Mesendoderm (in vitro differentiated cells): ENCODE measurements at regions not wholly inside any gene's neighbourhood (a gene's known extent, or its start where the extent isn't known, plus 50 kb on each side); places are given as distances from the start of the nearest gene placed in this dataset.

Source experiments
- DNase-seq: peaks from one replicate; pipeline ENCODE4 v3.0.0; 2013
- H2AK5ac ChIP-seq: 2 replicates; pipeline ENCODE4 v1.6.1; 2013; ENCODE audit warnings: low read length, inconsistent platforms
- H2BK120ac ChIP-seq: 2 replicates; pipeline ENCODE4 v1.6.1; 2013; ENCODE audit warnings: low read depth, mild to moderate bottlenecking, low read length, moderate library complexity, mixed read lengths
- H2BK15ac ChIP-seq: replicated peaks from 2 replicates; pipeline ENCODE4 v1.6.1; 2013; ENCODE audit warnings: low read depth, mild to moderate bottlenecking, moderate library complexity
- H2BK5ac ChIP-seq: 2 replicates; pipeline ENCODE4 v1.6.1; 2013; ENCODE audit warnings: low read length, inconsistent platforms
- H3K18ac ChIP-seq: 2 replicates; pipeline ENCODE4 v1.6.1; 2013; ENCODE audit warnings: mild to moderate bottlenecking, low read length, mixed read lengths
- H3K23ac ChIP-seq: one replicate; pipeline ENCODE4 v1.6.1; 2013; ENCODE audit warnings: low read length
- H3K27ac ChIP-seq: 2 replicates; pipeline ENCODE4 v1.5.1; 2013; ENCODE audit warnings: low read depth, mild to moderate bottlenecking, inconsistent platforms, low read length, moderate library complexity
- H3K27me3 ChIP-seq: 2 replicates; pipeline ENCODE4 v1.6.1; 2013; ENCODE audit warnings: low read length, control low read depth, mild to moderate bottlenecking, inconsistent platforms; ENCODE audit not compliant: insufficient read depth, poor library complexity
- H3K36me3 ChIP-seq: 2 replicates; pipeline ENCODE4 v1.6.1; 2013; ENCODE audit warnings: low read length, inconsistent platforms; ENCODE audit not compliant: control insufficient read depth, insufficient read depth
- H3K4ac ChIP-seq: one replicate; pipeline ENCODE4 v1.6.1; 2013; ENCODE audit warnings: low read depth, mild to moderate bottlenecking, low read length, moderate library complexity
- H3K4me1 ChIP-seq: 2 replicates; pipeline ENCODE4 v1.6.1; 2013; ENCODE audit warnings: low read depth, low read length, inconsistent platforms; ENCODE audit not compliant: control insufficient read depth
- H3K4me2 ChIP-seq: 2 replicates; pipeline ENCODE4 v1.6.1; 2013; ENCODE audit warnings: low read length
- H3K4me3 ChIP-seq: 2 replicates; pipeline ENCODE4 v1.5.1; 2013; ENCODE audit warnings: mild to moderate bottlenecking, low read length
- H3K56ac ChIP-seq: one replicate; pipeline ENCODE4 v1.6.1; 2013; ENCODE audit warnings: low read length
- H3K79me1 ChIP-seq: 2 replicates; pipeline ENCODE4 v1.6.1; 2013; ENCODE audit warnings: low read length, inconsistent platforms
- H3K79me2 ChIP-seq: 2 replicates; pipeline ENCODE4 v1.6.1; 2013; ENCODE audit warnings: mild to moderate bottlenecking, low read length; ENCODE audit not compliant: control insufficient read depth, insufficient read depth
- H3K9ac ChIP-seq: 2 replicates; pipeline ENCODE4 v1.6.1; 2013; ENCODE audit warnings: low read length, inconsistent platforms
- H4K5ac ChIP-seq: one replicate; pipeline ENCODE4 v1.6.1; 2013; ENCODE audit warnings: low read length
- H4K8ac ChIP-seq: one replicate; pipeline ENCODE4 v1.6.1; 2013; ENCODE audit warnings: low read depth, mild to moderate bottlenecking, control low read depth, low read length, moderate library complexity
- WGBS: extraction: QIAGEN DNeasy Blood & Tissue Kit; methylation state at CpG from one replicate; pipeline ENCODE4 v1.1.7; 2013; ENCODE audit warnings: low lambda C conversion rate, missing lambda C conversion rate; ENCODE audit not compliant: insufficient coverage; ENCODE audit errors: extremely low coverage; 5-methylcytosine and 5-hydroxymethylcytosine counted together

DNA sequence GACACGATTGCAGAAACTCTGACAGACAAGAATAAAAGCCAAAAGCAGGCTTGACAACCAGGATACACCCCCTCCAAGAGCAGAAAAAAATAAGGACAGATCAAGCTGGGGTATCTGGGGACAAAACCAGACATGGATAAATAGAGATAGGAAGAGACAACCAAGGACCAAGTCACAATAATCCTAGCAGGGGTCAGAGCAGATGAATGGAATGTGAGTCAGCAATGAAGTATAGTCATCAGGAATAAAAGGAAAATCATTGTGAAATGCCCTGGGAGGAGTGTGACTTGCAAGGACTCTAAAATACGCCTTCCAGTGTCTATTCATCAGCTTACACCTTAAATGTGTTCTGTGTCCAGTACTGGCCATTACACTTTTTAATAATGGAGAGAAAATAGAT is 206.8 kb downstream of the CAAP1 start:
- Histone ChIP-seq H3K18ac (no peak overlapping the region), H2AK5ac (no peak overlapping the region), H4K8ac (no peak overlapping the region), H4K5ac (no peak overlapping the region), H3K4ac (no peak overlapping the region), H3K27ac (no peak overlapping the region), H3K36me3 (no peaks in the 10 kb centered on the region), H3K4me1 (peaks cover 5% of the 10 kb centered on the region), H3K23ac (no peak overlapping the region), H3K4me2 (no peak overlapping the region), H2BK120ac (no peak overlapping the region), H3K9ac (no peak overlapping the region), H3K79me2 (no peaks in the 10 kb centered on the region), H3K79me1 (no peaks in the 10 kb centered on the region), H3K56ac (no peak overlapping the region), H2BK15ac (no peak overlapping the region), H2BK5ac (no peak overlapping the region), H3K4me3 (no peak overlapping the region), H3K27me3 (no peaks in the 10 kb centered on the region)
- no CpG with 5 or more reads among the region's 2 CpGs for WGBS
- DNase-seq, result peak; percentile 29

DNA sequence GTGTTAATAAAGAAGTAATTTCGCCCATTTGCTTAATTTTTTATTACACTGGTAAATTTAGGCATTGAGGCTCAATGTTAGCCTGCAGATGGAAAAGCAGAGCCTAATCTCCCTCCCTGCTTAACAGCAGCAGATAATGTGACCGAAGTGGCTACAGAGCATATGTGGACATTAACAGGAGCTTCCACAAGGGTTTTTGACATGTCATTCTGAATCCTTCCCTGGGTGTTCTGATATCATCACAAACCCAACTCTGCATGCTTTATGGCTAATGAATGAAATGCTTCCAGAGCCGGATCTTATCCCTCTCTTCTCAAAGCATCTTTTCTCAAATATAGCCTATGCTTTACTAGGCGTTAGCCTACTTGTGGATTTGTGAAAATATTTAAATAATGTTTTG is 208.6 kb downstream of the CAAP1 start:
- Histone ChIP-seq H3K9ac (no peak overlapping the region), H2AK5ac (no peak overlapping the region), H2BK15ac (peak overlapping the region; percentile 19), H3K4ac (no peak overlapping the region), H3K79me2 (no peaks in the 10 kb centered on the region), H4K8ac (no peak overlapping the region), H4K5ac (no peak overlapping the region), H3K4me3 (no peak overlapping the region), H3K27me3 (no peaks in the 10 kb centered on the region), H3K23ac (no peak overlapping the region), H3K4me1 (peaks cover 5% of the 10 kb centered on the region), H3K56ac (no peak overlapping the region), H3K27ac (no peak overlapping the region), H3K4me2 (no peak overlapping the region), H3K18ac (no peak overlapping the region), H3K79me1 (no peaks in the 10 kb centered on the region), H3K36me3 (no peaks in the 10 kb centered on the region), H2BK120ac (no peak overlapping the region), H2BK5ac (no peak overlapping the region)
- DNase-seq, result no peak
- WGBS, result no CpG with 5 or more reads among the region's 4 CpGs

GRCh38 chr9:26682796-26683496 is 209.7 kb downstream of the CAAP1 start:
- H3K23ac ChIP-seq, result no peak overlapping the region
- no peak overlapping the region for H3K27ac ChIP-seq
- no peak overlapping the region for H4K8ac ChIP-seq
- H3K18ac ChIP-seq, result no peak overlapping the region
- no peak overlapping the region for H2BK15ac ChIP-seq
- no peak overlapping the region for H3K9ac ChIP-seq
- H4K5ac ChIP-seq, result no peak overlapping the region
- no peak overlapping the region for H2BK5ac ChIP-seq
- no peak overlapping the region for H2BK120ac ChIP-seq
- no peaks in the 10 kb centered on the region for H3K36me3 ChIP-seq
- no peak overlapping the region for H3K4me2 ChIP-seq
- peak; percentile 72 for DNase-seq
- peaks cover 5% of the 10 kb centered on the region for H3K4me1 ChIP-seq
- no peaks in the 10 kb centered on the region for H3K27me3 ChIP-seq
- no peaks in the 10 kb centered on the region for H3K79me1 ChIP-seq
- H2AK5ac ChIP-seq, result no peak overlapping the region
- no peak overlapping the region for H3K56ac ChIP-seq
- H3K4me3 ChIP-seq, result no peak overlapping the region
- H3K79me2 ChIP-seq, result no peaks in the 10 kb centered on the region
- H3K4ac ChIP-seq, result no peak overlapping the region
- WGBS, result no CpG with 5 or more reads among the region's 4 CpGs

DNA sequence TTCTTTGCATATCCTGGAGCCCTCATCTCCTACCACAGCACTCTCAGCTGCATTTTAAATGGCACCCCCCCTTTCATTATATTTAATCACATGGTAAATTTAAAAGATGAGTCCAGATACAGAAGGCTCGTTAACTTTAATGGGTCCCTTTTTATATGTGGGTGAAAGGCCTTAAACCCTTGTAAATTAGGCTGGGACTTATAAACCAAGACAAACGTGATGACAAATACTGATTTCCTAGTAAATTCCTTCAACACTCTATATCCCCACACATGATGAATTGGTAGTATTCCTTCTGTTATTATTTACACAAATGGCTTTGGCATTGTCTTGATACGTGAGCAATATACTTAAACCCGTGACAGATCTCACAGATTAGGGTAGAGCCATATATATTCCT is 210.6 kb downstream of the CAAP1 start:
- Histone ChIP-seq H4K5ac (no peak overlapping the region), H3K36me3 (no peaks in the 10 kb centered on the region), H3K4me1 (peaks cover 4% of the 10 kb centered on the region), H2BK5ac (no peak overlapping the region), H3K4ac (no peak overlapping the region), H3K18ac (no peak overlapping the region), H2AK5ac (no peak overlapping the region), H3K27ac (no peak overlapping the region), H3K23ac (no peak overlapping the region), H3K27me3 (no peaks in the 10 kb centered on the region), H3K9ac (no peak overlapping the region), H3K4me3 (no peak overlapping the region), H3K79me2 (no peaks in the 10 kb centered on the region), H2BK120ac (no peak overlapping the region), H2BK15ac (no peak overlapping the region), H3K4me2 (no peak overlapping the region), H3K56ac (no peak overlapping the region), H3K79me1 (no peaks in the 10 kb centered on the region), H4K8ac (no peak overlapping the region)
- WGBS, result no CpG with 5 or more reads among the region's 4 CpGs
- no peak for DNase-seq

DNA sequence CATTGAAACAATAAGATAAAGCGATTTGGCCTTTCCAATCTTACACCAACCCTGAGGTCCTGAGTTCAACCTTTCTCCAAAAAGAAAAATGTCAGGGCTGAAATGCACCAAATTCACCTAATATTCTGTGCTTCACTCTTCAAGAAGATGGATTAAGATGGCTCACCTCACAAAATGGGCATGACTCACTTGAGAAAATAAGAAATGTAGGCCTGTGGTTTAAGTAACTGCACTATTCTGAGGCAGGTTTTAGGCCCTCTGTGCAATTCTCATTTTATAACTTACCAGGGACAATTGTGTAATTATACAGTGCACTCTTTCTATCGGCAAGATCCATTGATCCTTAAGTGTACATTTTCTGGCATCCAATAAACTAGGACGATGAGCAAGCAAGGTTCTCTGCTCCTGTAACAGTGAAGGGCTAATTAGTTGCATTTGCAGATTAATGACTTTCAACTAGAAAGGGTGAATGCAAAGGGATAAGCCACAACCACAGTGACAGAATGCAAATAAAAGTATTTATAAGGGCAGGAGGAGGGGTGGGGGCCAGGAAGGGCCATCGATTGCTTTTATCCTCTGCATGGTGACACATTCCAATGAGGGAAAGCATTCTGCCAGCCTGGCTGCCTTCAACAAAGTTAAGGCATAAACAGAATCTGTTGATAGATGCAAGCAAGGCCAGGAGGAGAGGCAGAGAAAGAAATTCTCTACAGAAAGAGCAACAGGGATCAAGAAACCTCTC is 214.5 kb downstream of the CAAP1 start:
- DNase-seq, result peak; percentile 68
- no peak overlapping the region for H3K27ac ChIP-seq

More for the DNA sequence above, 214.5 kb downstream of the CAAP1 start:
- Histone ChIP-seq H2BK120ac (no peak overlapping the region), H3K4me2 (no peak overlapping the region), H4K5ac (no peak overlapping the region), H3K36me3 (no peaks in the 10 kb centered on the region), H3K23ac (no peak overlapping the region), H2AK5ac (no peak overlapping the region), H3K27me3 (no peaks in the 10 kb centered on the region), H4K8ac (no peak overlapping the region), H2BK15ac (no peak overlapping the region), H3K9ac (no peak overlapping the region), H2BK5ac (no peak overlapping the region), H3K4me1 (peaks cover 4% of the 10 kb centered on the region), H3K4ac (no peak overlapping the region), H3K79me2 (no peaks in the 10 kb centered on the region), H3K18ac (no peak overlapping the region), H3K4me3 (no peak overlapping the region), H3K79me1 (no peaks in the 10 kb centered on the region), H3K56ac (no peak overlapping the region)
- WGBS, result no CpG with 5 or more reads among the region's 4 CpGs
